ENCODE measurements at regions not wholly inside any gene's neighbourhood (a gene's known extent, or its start where the extent isn't known, plus 50 kb on each side); places are given as distances from the start of the nearest gene placed in this dataset.

GRCh38 chr6:26149240-26149639, 62.0 kb downstream of the HFE start:
- DNase-seq, result no peak

DNA sequence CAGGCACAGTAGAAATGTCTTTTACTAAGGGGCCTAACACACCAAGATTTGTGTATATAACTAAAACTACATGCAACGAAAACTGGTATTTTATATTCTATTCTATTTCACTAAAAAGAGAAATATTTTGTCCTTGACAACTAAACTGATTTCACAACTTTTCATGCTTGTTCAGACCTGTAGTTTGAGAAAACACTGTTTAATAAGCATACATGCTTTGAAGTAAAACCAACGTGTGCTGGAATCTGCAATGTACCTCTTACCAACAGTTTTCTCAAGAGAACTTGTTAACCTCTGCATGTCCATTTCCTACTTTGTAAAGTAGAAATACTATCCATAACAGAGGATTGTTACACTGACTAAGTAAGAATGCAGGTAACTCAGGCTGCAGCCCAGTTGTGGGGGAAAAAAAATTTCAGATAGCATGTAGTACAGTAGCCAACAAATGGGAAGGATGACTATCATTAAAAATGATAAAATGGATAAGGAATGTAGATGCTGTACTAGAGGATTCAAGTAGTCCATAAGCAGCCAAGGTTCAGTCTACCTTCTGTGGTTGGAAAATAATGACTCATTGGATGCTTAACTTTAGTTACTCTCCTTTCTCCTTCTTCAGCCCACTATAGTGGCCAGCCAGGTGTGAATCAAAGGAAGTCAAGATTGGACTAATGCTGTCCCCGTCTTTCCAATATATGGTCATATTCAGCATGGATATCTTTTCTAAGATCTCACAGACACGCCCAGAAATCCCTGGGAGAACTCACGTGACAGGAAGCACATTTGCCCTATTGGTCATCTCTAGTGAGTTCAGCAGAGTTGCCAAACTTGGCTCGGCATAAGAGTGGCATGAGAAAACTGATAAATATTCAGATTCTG, 65.2 kb downstream of the HFE start:
- DNase-seq, result no peak

- peak; percentile 49 for DNase-seq
Observed at GRCh38 chr6:26155061-26155930, 68.1 kb downstream of the HFE start.

DNA sequence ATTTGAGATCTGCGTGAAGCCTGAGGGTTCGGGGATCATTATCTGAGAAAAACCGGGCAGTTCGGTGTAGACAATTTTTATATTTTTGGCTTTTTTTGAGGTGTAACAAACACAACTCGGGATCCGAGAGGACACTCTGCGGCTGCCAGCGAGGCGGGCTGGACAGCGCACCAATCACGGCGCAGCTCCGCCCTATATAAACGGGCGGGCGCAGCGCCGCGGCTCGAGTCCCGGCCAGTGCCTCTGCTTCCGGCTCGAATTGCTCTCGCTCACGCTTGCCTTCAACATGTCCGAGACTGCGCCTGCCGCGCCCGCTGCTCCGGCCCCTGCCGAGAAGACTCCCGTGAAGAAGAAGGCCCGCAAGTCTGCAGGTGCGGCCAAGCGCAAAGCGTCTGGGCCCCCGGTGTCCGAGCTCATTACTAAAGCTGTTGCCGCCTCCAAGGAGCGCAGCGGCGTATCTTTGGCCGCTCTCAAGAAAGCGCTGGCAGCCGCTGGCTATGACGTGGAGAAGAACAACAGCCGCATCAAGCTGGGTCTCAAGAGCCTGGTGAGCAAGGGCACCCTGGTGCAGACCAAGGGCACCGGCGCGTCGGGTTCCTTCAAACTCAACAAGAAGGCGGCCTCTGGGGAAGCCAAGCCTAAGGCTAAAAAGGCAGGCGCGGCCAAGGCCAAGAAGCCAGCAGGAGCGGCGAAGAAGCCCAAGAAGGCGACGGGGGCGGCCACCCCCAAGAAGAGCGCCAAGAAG, 69.0 kb downstream of the HFE start:
- peak; percentile 85 for DNase-seq

DNA sequence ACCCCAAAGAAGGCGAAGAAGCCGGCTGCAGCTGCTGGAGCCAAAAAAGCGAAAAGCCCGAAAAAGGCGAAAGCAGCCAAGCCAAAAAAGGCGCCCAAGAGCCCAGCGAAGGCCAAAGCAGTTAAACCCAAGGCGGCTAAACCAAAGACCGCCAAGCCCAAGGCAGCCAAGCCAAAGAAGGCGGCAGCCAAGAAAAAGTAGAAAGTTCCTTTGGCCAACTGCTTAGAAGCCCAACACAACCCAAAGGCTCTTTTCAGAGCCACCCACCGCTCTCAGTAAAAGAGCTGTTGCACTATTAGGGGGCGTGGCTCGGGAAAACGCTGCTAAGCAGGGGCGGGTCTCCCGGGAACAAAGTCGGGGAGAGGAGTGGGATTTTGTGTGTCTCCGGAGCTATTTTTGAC, 69.6 kb downstream of the HFE start:
- DNase-seq, result peak; percentile 82

DNA sequence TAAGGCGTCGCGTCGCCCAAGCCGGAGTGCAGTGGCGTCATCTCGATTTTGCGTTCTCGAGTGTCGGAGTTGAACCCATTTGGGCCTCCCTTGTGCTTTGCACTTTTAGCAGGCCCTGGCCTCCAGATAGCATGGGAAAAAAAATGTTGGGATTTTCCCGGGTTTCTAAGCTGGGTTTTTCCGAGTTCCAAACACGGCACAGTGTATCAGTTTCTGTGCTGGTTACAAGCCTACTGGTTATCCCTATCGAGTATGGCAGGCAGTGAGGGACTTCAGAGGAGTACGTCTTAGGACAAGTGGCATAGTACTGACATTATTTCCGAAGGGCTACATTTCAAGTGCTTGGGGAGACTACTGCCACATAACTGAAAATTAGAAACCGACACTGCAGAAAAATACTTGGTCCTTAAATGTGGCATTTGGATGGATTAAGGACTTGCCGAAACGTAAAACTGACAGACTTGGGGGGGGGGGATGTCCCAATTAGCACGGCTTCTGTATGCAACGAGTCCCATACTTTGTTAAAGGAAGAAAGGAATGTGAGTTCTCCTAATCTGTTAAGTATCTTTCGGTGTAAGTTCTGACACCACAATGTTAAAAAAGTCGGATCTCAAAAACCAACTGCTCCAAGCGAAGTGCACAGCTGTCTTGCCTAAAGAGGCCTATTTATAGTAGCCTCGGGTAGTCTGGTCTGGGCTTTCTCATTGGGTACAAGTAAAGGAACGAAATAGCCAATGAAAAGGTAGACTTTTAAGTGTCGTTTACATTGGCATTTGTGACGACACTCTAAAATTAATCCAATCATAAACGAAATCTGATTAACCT, 70.2 kb downstream of the HFE start:
- DNase-seq, result no peak

GRCh38 chr6:26158076-26158580, 70.9 kb downstream of the HFE start:
- peak; percentile 80 for DNase-seq

DNA sequence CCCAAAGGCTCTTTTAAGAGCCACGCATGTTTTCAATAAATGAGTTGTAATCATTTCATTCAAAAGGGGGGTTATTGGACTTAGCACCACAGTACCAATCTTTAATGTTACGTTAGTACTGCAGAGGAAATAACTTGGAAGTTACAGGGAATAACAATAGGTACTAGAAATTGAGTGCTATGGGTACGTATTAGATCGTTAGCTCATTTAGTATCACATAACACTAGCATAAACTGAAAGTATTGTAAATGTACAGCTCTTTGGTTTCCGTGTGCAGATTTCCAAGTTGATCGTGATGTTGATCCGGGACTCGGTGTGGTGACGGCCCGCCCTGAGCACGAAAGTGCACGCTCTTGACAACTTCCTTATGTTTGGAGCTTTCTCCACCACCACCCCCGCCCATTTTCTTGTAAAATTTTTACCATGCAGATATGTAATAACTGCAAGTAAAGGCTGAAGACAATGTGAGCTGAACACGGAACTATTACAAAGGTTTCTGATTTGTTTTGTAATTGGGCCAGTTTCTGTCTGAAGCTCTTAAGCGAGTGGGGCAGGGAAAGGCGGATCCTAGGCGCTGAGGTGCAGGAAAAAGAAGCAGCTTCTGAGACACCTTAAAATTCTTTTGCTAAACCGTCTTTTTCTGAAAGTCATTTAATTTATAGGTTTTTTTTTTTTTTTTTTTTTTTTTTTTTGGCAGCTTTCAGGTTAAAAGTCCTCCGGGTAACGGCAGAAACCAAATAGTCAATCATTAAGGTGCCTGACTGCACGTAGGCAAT, 71.5 kb downstream of the HFE start:
- DNase-seq, result peak; percentile 73

DNA sequence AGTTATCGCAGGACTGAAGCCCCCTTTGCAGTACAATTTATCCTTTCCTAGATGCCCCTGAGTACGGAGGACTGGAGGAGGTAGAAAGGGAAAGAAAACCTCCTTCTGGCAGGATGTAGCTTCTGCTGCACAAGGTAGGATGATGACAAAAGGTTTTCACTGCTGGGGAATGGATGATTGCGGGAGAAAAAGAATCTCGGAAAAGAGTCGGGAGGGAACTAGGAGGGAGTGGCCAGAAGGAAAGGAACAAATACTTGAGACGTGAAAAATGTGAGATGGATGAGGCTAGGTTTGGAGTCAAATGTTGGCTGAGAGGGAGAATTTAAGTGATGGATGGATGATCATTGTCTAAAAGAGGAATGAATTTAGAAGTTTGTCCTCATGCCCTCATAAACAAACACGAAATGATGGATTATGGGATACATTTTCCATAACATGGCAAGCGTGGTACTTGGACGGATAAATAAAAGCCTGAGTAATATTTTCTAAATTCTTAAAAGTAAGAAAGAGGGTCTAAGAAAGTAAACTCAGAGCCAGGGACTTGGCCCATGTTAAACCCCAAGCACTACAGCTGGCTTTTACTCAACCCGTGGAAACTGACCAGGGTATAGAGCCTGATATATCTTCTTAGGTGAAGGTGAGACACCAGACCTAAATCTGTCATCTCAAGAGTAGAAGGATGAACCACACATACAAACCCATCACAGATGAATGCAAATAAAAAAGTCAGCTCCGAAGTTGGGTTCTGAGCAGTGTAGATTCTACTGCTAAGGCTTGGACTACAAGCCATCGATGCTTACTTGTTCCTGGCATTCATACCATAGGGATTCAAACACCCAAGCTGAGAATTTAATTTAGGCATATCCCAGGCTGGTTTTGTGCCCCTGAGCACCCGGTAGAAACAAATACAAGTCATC, 72.4 kb downstream of the HFE start:
- DNase-seq, result peak; percentile 12

- DNase-seq, result no peak
Observed at GRCh38 chr6:26161322-26161721, 74.1 kb downstream of the HFE start.

GRCh38 chr6:26162399-26162798, 75.2 kb downstream of the HFE start:
- no peak for DNase-seq

DNA sequence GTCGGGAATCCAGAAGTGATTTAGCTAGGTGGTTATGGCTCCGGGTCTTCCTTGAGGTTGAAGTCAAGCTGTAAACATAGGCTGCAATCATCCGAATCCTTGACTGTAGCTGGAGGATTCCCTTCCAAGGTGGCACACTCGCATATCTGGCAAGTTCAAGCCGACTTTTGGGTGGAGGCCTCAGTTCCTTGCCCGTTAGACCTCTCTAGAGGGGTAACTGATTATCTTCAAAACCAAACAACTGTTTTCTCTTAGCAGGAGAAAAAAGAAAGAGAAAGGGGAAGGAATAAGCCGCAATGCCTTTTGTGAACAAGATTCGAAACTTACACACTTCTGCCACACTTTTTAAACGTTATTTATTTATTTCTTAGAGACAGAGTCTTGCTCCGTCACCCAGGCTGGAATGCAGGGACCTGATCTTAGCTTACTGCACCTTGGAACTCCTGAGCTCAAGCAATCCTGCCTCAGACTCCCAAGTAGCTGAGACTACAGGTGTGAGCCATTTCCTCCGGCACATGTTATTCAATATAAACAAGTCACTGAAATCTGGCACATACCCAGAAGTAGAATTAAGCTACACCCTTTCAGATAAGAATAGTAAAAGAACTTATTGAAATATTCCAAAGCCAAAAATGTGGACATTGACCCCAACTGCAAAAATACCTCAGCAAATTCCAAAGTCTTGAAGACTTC, 76.3 kb downstream of the HFE start:
- no peak for DNase-seq

DNA sequence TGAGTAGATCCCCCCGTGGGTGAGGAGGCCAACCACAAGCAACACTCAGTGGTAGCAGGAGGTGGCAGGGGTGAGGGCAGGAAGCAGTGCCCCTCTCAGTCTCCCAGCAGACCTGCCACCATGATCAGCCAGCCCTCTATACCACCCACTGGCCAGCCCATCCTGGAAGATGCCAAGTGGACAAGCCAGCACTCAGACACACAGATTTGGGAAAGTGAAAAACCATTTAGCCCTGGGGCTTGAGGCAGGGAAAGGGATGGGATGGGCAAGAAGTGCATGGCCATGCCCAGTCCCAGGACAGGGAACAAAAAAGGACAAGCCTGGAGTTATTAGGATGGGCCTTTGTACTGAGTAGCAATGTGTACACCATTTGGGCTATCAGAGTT, 76.9 kb downstream of the HFE start:
- DNase-seq, result no peak

DNA sequence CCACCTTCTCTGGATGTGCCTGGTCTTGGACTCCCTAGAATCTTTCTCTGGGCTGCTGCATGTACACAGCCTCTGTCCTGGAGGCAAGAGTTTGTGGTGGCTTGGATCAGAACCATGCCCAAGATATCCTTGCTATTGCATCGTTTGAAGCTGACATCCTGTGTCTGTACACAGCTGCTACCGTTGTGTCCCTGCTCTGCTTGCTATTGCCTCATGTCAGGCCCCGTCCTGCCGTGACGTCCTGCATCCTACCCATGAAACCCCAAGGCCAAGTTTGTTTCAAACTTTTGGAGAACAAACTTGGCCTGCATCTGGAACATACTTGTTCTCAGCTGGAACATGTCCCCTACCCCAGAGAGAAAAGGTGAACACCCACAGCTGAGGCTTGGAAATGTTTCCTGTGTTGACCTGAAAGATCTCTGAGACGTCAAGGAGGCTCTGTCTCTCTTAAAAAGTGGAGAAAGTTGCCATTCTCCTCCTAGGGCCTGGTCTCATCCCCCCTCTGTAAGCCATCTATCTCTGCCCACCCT, 78.1 kb downstream of the HFE start:
- DNase-seq, result no peak

DNA sequence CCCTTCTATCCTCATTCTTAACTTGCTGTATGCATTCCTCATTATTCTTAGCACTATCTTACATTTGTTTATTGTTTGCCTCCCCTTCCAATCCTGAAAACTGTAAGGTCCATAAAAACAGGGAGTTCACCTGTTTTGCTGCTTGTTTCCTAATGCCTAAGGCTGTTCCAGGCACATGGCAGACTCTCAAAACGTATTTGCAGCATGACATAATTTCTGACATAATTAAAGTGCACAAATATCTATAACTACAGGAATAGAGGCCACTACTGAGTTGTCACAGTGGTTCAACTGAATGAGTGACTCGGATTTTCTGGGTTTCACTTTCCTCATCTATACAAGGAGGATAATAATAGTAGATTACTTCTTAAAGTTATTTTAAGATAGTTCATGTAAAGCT, 83.0 kb downstream of the HFE start:
- DNase-seq, result no peak

- DNase-seq, result no peak
Observed at GRCh38 chr6:26170951-26171841, 84.0 kb downstream of the HFE start.

DNA sequence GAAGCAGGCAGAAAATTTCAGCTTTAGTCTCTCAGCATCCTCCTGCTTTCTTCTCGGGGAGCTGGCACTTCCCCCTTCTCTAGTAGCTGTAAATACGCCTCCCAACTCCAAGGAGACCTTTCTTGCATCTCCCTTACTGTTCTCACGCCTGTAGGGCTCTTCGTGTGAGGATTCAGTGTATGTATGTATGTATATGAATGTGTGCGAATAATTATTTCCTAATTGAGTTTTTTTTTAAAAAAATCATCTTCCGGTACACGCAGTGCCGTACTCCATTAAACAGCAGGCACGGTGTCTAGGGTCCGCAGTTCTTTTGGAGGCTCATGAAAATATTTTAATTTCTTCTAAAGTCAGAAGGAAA, 85.4 kb downstream of the HFE start:
- peak; percentile 34 for DNase-seq

DNA sequence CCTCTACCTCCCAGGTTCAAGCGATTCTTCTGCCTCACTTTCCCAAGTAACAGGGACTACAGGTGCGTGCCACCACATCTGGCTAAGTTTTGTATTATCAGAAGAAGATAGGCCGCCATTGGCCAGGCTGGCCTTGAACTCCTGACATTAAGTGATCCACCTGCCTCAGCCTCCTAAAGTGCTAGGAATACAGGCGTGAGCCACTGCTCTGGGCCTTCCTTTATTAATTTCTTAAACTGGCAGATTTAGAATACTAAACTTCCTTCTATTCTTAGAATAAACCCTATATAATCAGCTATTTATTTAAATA, 86.6 kb downstream of the HFE start:
- DNase-seq, result peak; percentile 14

- DNase-seq, result no peak
Observed at GRCh38 chr6:26175033-26175427, 87.8 kb downstream of the HFE start.
